Fibroblast of lung (primary cell): ENCODE measurements at regions not wholly inside any gene's neighbourhood (a gene's known extent, or its start where the extent isn't known, plus 50 kb on each side); places are given as distances from the start of the nearest gene placed in this dataset.

Experiments used
- DNase-seq, 2 donors: peaks; one replicate each; pipeline versions ENCODE4 v3.0.0 to v3.0.0-alpha.2; 2010; ENCODE audit warnings: low read depth in 2 of 2
- H2AFZ ChIP-seq: 2 replicates; pipeline ENCODE4 v1.5.1; 2012; ENCODE audit warnings: low read length, control low read depth, inconsistent platforms
- H3K27ac ChIP-seq: 2 replicates; pipeline ENCODE4 v1.5.1; 2011; ENCODE audit warnings: low read length, control low read depth; ENCODE audit not compliant: insufficient read depth
- H3K27me3 ChIP-seq: 2 replicates; pipeline ENCODE4 v1.5.1; 2011; ENCODE audit warnings: mild to moderate bottlenecking, low read length; ENCODE audit not compliant: control insufficient read depth, insufficient read depth
- H3K36me3 ChIP-seq: 2 replicates; pipeline ENCODE4 v1.5.1; 2011; ENCODE audit warnings: low read length; ENCODE audit not compliant: control insufficient read depth, insufficient read depth
- H3K4me1 ChIP-seq: 2 replicates; pipeline ENCODE4 v1.5.1; 2011; ENCODE audit warnings: low read length; ENCODE audit not compliant: control insufficient read depth, insufficient read depth; ENCODE audit errors: extremely low read depth
- H3K4me2 ChIP-seq: 2 replicates; pipeline ENCODE4 v1.5.1; 2011; ENCODE audit warnings: low read length, control low read depth; ENCODE audit not compliant: insufficient read depth; ENCODE audit errors: extremely low read depth
- H3K4me3 ChIP-seq, 4 experiments: fragments of 200-600 bp in 1 of 4; sonication (generic) in 1 of 4; replicated peaks in 1 of 4; 2 replicates each; pipeline ENCODE4 v1.5.1; 2011 to 2016; ENCODE audit warnings: low read length in 4 of 4, low read depth in 3 of 4, mild to moderate bottlenecking in 3 of 4, control low read depth in 2 of 4, inconsistent platforms in 1 of 4, mixed read lengths in 1 of 4; ENCODE audit not compliant: insufficient read depth in 1 of 4; ENCODE audit errors: control extremely low read depth in 1 of 4
- H3K79me2 ChIP-seq: 2 replicates; pipeline ENCODE4 v1.5.1; 2012; ENCODE audit warnings: mild to moderate bottlenecking, low read length, inconsistent platforms; ENCODE audit not compliant: control insufficient read depth, insufficient read depth
- H3K9ac ChIP-seq: 2 replicates; pipeline ENCODE4 v1.5.1; 2011; ENCODE audit warnings: mild to moderate bottlenecking, low read length, control low read depth; ENCODE audit not compliant: insufficient read depth
- H3K9me3 ChIP-seq: 2 replicates; pipeline ENCODE4 v1.5.1; 2012; ENCODE audit warnings: low read depth, low read length; ENCODE audit not compliant: control insufficient read depth, insufficient read depth
- H4K20me1 ChIP-seq: 2 replicates; pipeline ENCODE4 v1.5.1; 2011; ENCODE audit warnings: low read length; ENCODE audit not compliant: control insufficient read depth, insufficient read depth; ENCODE audit errors: extremely low read depth
- CTCF ChIP-seq, 2 donors: IDR thresholded peaks in 1 of 2; conservative IDR thresholded peaks in 1 of 2; 1 replicate in 1 of 2; 2 replicates in 1 of 2; pipeline ENCODE4 v1.5.1; 2011 to 2012; ENCODE audit warnings: low read length in 2 of 2, control low read depth in 1 of 2, inconsistent platforms in 1 of 2, low read depth in 1 of 2, mild to moderate bottlenecking in 1 of 2
- EZH2 ChIP-seq: IDR thresholded peaks from 2 replicates; pipeline ENCODE4 v1.5.1; 2012; ENCODE audit warnings: low read length, control low read depth, mild to moderate bottlenecking; ENCODE audit errors: missing control alignments

- Histone ChIP-seq H3K79me2 (no peaks in the 10 kb centered on the region), H2AFZ (no peak overlapping the region), H3K4me1 (no peaks in the 10 kb centered on the region), H3K4me3 (no peak overlapping the region), H3K27ac (no peak overlapping the region), H3K27me3 (no peaks in the 10 kb centered on the region), H3K36me3 (no peaks in the 10 kb centered on the region), H3K9me3 (no peaks in the 10 kb centered on the region), H4K20me1 (no peaks in the 10 kb centered on the region), H3K9ac (no peak overlapping the region), H3K4me2 (no peak overlapping the region)
- no peak for TF ChIP-seq EZH2
- no peak for DNase-seq
These were observed 147.1 kb downstream of the ADAM29 start for GRCh38 chr4:175065228-175065627.

GRCh38 chr4:175066923-175067627, 148.9 kb downstream of the ADAM29 start:
- no peak for TF ChIP-seq CTCF (conservative IDR thresholded peaks at IDR 0.05 in 1 of 2, IDR thresholded peaks at IDR 0.05 in 1 of 2; ENCODE audit: low read depth in 1 of 2, low read length in 2 of 2)
- TF ChIP-seq EZH2, result no peak
- DNase-seq, result no peak
- Histone ChIP-seq H3K27ac (no peak overlapping the region), H3K27me3 (no peaks in the 10 kb centered on the region), H3K36me3 (no peaks in the 10 kb centered on the region), H3K9me3 (no peaks in the 10 kb centered on the region), H3K4me2 (no peak overlapping the region), H3K4me1 (no peaks in the 10 kb centered on the region), H3K79me2 (no peaks in the 10 kb centered on the region), H3K4me3 (no peak overlapping the region), H4K20me1 (no peaks in the 10 kb centered on the region), H3K9ac (no peak overlapping the region), H2AFZ (no peak overlapping the region)

GRCh38 chr4:175068266-175068665, 150.1 kb downstream of the ADAM29 start:
- no peaks in the 10 kb centered on the region for H3K27me3 ChIP-seq
- no peaks in the 10 kb centered on the region for H3K36me3 ChIP-seq
- no peak for DNase-seq
- no peak overlapping the region for H3K9ac ChIP-seq
- H3K4me3 ChIP-seq, result no peak overlapping the region
- H3K79me2 ChIP-seq, result no peaks in the 10 kb centered on the region
- H4K20me1 ChIP-seq, result no peaks in the 10 kb centered on the region
- no peaks in the 10 kb centered on the region for H3K9me3 ChIP-seq
- H2AFZ ChIP-seq, result no peak overlapping the region
- TF ChIP-seq CTCF (conservative IDR thresholded peaks at IDR 0.05 in 1 of 2, IDR thresholded peaks at IDR 0.05 in 1 of 2; ENCODE audit: low read depth in 1 of 2, low read length in 2 of 2) (no peak), EZH2 (no peak)
- H3K4me2 ChIP-seq, result no peak overlapping the region
- H3K4me1 ChIP-seq, result no peaks in the 10 kb centered on the region
- no peak overlapping the region for H3K27ac ChIP-seq
